ENCODE measurements at regions not wholly inside any gene's neighbourhood (a gene's known extent, or its start where the extent isn't known, plus 50 kb on each side); places are given as distances from the start of the nearest gene placed in this dataset.

- TF ChIP-seq SUZ12 (IDR thresholded peaks at IDR 0.05; ENCODE audit: extremely low read depth, insufficient read depth, insufficient read length), result no peak
- no peak for TF ChIP-seq YY1 (IDR thresholded peaks at IDR 0.05; ENCODE audit: insufficient read depth, insufficient read length)
- no peak for TF ChIP-seq ZNF274 (IDR thresholded peaks at IDR 0.05; ENCODE audit: low read depth, low read length)
Observed at GRCh38 chrX:42248226-42248625, 324.9 kb upstream of the CASK start.

All from NT2/D1 (cell line).